Mammary epithelial cell (primary cell): ENCODE measurements at regions not wholly inside any gene's neighbourhood (a gene's known extent, or its start where the extent isn't known, plus 50 kb on each side); places are given as distances from the start of the nearest gene placed in this dataset.

Experiments used
- EZH2 ChIP-seq: IDR thresholded peaks from 2 replicates; pipeline ENCODE4 v1.6.1; 2012; ENCODE audit warnings: low read length, inconsistent platforms, borderline replicate concordance
- TF ChIP-seq, protein P1 (sequence below), 2 donors: IDR thresholded peaks in 1 of 2; conservative IDR thresholded peaks in 1 of 2; 2 replicates each; pipeline ENCODE4 v1.5.1; 2011 to 2012; ENCODE audit warnings: inconsistent platforms in 2 of 2, low read length in 2 of 2, mild to moderate bottlenecking in 2 of 2, control low read depth in 1 of 2, low read depth in 1 of 2; ENCODE audit not compliant: insufficient read depth in 1 of 2; ENCODE audit errors: extremely low read depth in 1 of 2

DNA sequence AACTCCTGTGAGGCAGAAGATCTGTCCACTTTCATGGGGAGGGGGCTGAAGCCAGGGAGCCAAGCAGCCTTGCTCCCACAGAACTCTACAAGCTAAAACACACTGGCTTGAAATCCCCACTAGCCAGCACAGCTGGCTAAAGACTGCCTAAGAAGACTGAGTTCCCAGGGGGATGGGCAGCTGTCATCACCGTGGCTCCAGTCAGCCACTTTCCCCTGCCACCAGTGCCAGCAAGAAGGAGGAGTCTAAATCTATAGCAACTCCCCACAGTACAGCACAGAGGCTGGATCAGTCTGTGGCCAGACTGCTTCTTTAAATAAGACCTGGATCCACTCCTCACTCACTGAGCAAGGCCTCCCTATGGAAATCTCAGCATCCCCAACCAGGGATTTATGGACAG lies 308.6 kb downstream of the FAM47B start:
- TF ChIP-seq, protein P1, sequence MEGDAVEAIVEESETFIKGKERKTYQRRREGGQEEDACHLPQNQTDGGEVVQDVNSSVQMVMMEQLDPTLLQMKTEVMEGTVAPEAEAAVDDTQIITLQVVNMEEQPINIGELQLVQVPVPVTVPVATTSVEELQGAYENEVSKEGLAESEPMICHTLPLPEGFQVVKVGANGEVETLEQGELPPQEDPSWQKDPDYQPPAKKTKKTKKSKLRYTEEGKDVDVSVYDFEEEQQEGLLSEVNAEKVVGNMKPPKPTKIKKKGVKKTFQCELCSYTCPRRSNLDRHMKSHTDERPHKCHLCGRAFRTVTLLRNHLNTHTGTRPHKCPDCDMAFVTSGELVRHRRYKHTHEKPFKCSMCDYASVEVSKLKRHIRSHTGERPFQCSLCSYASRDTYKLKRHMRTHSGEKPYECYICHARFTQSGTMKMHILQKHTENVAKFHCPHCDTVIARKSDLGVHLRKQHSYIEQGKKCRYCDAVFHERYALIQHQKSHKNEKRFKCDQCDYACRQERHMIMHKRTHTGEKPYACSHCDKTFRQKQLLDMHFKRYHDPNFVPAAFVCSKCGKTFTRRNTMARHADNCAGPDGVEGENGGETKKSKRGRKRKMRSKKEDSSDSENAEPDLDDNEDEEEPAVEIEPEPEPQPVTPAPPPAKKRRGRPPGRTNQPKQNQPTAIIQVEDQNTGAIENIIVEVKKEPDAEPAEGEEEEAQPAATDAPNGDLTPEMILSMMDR (conservative IDR thresholded peaks at IDR 0.05 in 1 of 2, IDR thresholded peaks at IDR 0.05 in 1 of 2; ENCODE audit: extremely low read depth in 1 of 2, insufficient read depth in 1 of 2, low read depth in 1 of 2, low read length in 2 of 2): no peak
- no peak for TF ChIP-seq EZH2
